ES-I3 (cell line): ENCODE measurements at regions not wholly inside any gene's neighbourhood (a gene's known extent, or its start where the extent isn't known, plus 50 kb on each side); places are given as distances from the start of the nearest gene placed in this dataset.

Experiments
- H3K36me3 ChIP-seq: 2 replicates; pipeline ENCODE4 v1.6.1; 2013; ENCODE audit warnings: mild to moderate bottlenecking, low read length, control low read depth, moderate library complexity; ENCODE audit not compliant: insufficient read depth
- H3K4me1 ChIP-seq: 2 replicates; pipeline ENCODE4 v1.6.1; 2013; ENCODE audit warnings: mild to moderate bottlenecking, control low read depth, low read length; ENCODE audit not compliant: insufficient read depth
- H3K9ac ChIP-seq: 2 replicates; pipeline ENCODE4 v1.6.1; 2013; ENCODE audit warnings: low read depth, mild to moderate bottlenecking, low read length, moderate library complexity
- H3K9me3 ChIP-seq: 2 replicates; pipeline ENCODE4 v1.6.1; 2013; ENCODE audit warnings: mild to moderate bottlenecking, low read length, moderate library complexity; ENCODE audit not compliant: control insufficient read depth, insufficient read depth

DNA sequence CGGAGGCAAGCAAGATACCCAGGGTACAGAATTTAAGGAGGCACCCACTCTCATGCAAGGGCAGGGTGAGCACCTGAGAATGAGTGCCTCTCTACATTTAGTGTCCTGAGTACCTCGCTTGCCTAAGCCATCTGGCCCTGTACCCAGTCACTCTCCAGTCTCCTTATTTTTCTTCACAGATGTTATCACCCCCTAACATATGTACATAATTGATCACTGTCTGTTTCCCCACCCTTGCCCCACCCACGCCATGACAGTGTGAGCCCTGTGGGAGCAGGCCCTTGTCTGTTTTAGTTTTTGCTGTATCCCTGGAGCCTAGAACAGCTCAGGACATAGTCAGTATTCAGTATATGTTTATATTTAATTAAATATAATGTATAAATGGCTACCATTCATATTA is 113.6 kb downstream of the SPRY1 start:
- H3K9ac ChIP-seq, result no peak overlapping the region
- H3K36me3 ChIP-seq, result no peaks in the 10 kb centered on the region
- no peaks in the 10 kb centered on the region for H3K9me3 ChIP-seq
- peaks cover 8% of the 10 kb centered on the region; the same call in 1 of the 2 replicates for H3K4me1 ChIP-seq

- Histone ChIP-seq H3K4me1 (peaks cover 8% of the 10 kb centered on the region; the same call in 1 of the 2 replicates), H3K36me3 (no peaks in the 10 kb centered on the region), H3K9me3 (no peaks in the 10 kb centered on the region), H3K9ac (no peak overlapping the region)
Measured at GRCh38 chr4:123510659-123511058, 114.1 kb downstream of the SPRY1 start.

DNA sequence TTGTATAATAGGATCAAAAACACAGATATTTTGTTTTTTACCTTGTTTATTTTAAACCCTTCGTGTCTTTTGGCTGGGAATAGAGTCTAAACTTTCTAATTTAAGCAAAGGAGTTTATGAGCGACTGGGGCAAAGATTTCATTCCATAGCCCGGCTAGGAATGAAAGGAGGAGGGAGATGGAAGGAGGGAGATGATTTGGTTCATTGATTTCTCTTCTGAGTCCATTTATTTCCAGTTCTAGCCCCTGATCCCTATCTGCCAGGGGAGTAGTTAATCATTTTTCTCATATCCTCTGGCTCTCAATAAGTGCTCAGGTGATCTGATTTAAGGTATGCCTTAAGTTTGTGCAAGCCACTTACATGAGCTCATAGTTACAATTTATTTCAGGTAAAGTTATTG is 120.0 kb downstream of the SPRY1 start:
- Histone ChIP-seq H3K36me3 (no peaks in the 10 kb centered on the region), H3K4me1 (no peaks in the 10 kb centered on the region), H3K9me3 (no peaks in the 10 kb centered on the region), H3K9ac (no peak overlapping the region)

DNA sequence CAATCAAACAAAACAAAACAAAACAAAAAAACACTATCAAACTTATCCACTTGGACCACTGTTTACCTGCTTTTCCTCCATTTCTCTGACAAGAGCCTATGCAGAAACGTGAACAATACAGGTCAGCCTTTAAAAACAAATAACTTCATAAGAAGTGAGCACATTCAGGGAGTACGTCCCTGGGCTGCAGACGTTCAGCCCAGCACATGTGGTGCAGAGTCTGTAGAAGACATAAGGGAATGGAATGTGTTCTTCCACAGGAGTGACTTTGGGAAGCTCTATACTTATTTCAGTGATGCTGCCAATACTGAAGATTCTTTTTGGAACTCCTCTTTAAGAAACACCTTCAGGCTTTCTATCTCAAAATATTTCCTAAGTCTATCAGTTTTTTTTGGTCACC is 120.6 kb downstream of the SPRY1 start:
- H3K36me3 ChIP-seq, result no peaks in the 10 kb centered on the region

DNA sequence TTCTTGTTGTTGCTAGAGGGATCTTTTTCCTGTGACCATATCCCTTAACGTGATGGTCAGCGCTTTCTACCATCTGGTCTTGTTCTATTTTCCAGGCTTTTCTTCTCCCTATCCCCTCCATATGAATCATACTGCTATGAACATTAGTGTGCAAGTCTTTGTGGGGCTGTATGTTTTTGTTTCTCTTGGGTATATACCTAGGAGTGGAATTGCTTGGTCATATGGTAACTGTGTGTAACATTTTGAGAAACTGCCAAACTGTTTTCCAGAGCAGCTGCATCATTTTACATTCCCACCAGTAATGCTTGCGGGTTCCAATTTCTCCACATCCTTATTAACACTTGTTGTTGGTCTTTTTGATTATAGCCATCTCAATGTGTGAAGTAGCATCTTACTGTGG is 121.4 kb downstream of the SPRY1 start:
- Histone ChIP-seq H3K4me1 (peaks cover 3% of the 10 kb centered on the region; the same call in 1 of the 2 replicates), H3K36me3 (no peaks in the 10 kb centered on the region), H3K9ac (no peak overlapping the region), H3K9me3 (no peaks in the 10 kb centered on the region)

More for the DNA sequence above, 120.6 kb downstream of the SPRY1 start:
- H3K9ac ChIP-seq, result no peak overlapping the region
- no peaks in the 10 kb centered on the region for H3K9me3 ChIP-seq
- peaks cover 1% of the 10 kb centered on the region; the same call in 1 of the 2 replicates for H3K4me1 ChIP-seq

DNA sequence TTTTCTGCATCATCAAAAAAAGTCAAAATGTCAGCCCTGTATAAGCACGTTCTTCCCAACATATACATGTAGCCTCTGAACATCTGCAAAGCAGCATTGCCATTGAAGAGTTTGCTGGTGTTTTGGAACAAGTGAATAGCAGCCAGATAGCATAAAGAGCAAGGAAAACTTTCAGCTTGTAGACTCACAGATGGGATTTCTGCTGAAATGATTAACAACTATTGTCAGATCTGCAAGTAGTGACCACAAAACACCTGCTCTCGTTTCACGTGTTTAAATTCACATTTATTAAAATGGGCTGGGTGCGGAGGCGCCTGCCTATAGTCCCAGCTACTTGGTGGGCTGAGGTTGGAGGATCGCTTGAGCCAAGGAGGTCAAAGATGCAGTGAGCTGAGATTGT is 123.7 kb downstream of the SPRY1 start:
- H3K4me1 ChIP-seq, result peaks cover 3% of the 10 kb centered on the region; the same call in 1 of the 2 replicates
- no peak overlapping the region for H3K9ac ChIP-seq
- H3K9me3 ChIP-seq, result no peaks in the 10 kb centered on the region
- no peaks in the 10 kb centered on the region for H3K36me3 ChIP-seq

DNA sequence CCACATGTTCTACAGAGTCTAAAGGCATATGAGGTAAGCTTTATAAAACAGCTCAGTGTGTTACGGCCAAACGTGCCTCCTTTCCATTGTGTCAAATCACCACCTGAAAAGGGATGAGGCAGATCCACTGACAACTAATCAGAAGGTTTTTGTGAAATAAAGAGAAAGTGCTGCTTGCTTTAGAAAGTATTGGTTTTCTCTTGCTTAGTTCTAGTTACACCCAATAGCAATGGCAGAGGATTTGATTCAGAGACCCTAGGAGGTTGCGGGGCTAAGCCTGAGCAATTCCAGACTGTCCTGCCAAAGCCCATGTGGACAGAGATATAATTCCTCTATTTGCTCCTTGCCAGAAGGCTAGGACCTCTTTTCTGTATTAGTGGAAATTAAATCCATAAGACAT is 125.5 kb downstream of the SPRY1 start:
- Histone ChIP-seq H3K36me3 (no peaks in the 10 kb centered on the region), H3K9ac (no peak overlapping the region), H3K9me3 (no peaks in the 10 kb centered on the region), H3K4me1 (peaks cover 3% of the 10 kb centered on the region; the same call in 1 of the 2 replicates)

GRCh38 chr4:123522646-123523045 is 126.1 kb downstream of the SPRY1 start:
- H3K4me1 ChIP-seq, result peaks cover 3% of the 10 kb centered on the region; the same call in 1 of the 2 replicates
- no peak overlapping the region for H3K9ac ChIP-seq
- H3K36me3 ChIP-seq, result no peaks in the 10 kb centered on the region
- H3K9me3 ChIP-seq, result no peaks in the 10 kb centered on the region

DNA sequence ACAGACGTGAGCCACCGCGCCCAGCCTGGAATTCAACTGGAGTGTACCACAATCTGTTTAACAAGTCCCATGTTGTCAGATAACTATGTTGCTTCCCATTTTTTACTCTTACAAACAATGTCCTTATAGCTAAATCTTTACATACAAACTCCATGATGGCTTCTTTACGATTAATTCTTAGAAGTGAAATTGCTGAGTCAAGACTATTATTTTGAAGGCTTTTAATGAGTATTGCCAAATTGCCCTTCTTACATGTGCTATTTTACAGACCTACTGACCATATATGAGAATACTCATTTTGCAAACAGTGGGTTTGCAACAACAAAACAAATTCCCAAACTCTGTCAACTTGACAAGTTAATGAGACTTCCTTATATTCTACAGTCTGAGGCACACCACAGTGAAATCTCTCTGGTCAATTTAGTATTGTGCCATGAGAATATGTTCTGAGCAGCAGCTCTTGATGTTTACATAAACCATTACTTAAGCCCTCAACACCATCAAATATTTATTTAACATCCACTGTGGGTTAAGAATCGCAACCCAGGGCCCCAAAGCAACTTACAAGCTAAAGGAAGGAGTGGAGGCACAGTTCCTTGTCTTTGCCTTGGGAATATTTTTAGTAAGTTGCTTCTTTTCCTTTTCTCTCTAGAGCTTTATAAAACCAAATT is 128.5 kb downstream of the SPRY1 start:
- Histone ChIP-seq H3K9ac (no peak overlapping the region), H3K36me3 (no peaks in the 10 kb centered on the region), H3K4me1 (peaks cover 3% of the 10 kb centered on the region; the same call in 1 of the 2 replicates), H3K9me3 (no peaks in the 10 kb centered on the region)

DNA sequence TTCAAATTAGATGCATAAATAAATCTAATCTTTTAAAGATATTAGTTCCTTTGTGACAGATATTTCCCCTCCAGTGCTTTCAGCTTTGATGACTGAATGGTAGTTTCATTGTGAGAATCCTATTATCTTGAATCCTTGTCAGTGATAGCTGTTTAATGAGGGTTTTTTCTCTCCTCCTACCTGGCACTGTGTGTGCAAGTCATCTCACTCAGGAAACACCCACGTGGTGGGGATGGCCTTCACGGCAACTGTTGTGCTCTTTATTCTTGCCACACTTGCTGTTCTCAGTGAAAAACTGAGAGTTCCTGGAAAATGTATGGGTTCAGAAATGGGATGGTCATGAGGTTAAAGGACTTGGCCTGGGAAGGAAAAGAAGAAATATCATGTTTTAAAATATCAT is 129.9 kb downstream of the SPRY1 start:
- Histone ChIP-seq H3K4me1 (peaks cover 3% of the 10 kb centered on the region; the same call in 1 of the 2 replicates), H3K9me3 (no peaks in the 10 kb centered on the region), H3K36me3 (no peaks in the 10 kb centered on the region), H3K9ac (no peak overlapping the region)

- H3K9ac ChIP-seq, result no peak overlapping the region
- no peaks in the 10 kb centered on the region for H3K36me3 ChIP-seq
- no peaks in the 10 kb centered on the region for H3K4me1 ChIP-seq
- no peaks in the 10 kb centered on the region for H3K9me3 ChIP-seq
Measured at GRCh38 chr4:123528501-123529277, 132.1 kb downstream of the SPRY1 start.

DNA sequence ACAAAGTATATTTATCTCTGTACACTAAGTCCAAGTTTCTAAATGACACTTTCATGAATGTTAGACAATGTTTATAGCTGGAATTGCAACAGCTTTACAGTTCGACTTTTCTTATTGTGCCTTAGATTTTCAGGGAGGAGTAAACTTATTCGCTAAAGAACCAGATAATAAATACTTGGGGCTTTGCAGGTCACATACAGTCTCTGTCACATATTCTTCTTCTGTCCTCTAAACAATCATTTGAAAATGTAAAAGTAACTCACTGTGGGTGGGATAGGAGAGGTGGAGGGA is 132.6 kb downstream of the SPRY1 start:
- no peaks in the 10 kb centered on the region for H3K4me1 ChIP-seq
- no peaks in the 10 kb centered on the region for H3K9me3 ChIP-seq
- no peak overlapping the region for H3K9ac ChIP-seq

GRCh38 chr4:123530357-123530756 is 133.8 kb downstream of the SPRY1 start:
- Histone ChIP-seq H3K4me1 (no peaks in the 10 kb centered on the region), H3K9me3 (no peaks in the 10 kb centered on the region), H3K36me3 (no peaks in the 10 kb centered on the region), H3K9ac (no peak overlapping the region)

More for the DNA sequence above, 132.6 kb downstream of the SPRY1 start:
- no peaks in the 10 kb centered on the region for H3K36me3 ChIP-seq

DNA sequence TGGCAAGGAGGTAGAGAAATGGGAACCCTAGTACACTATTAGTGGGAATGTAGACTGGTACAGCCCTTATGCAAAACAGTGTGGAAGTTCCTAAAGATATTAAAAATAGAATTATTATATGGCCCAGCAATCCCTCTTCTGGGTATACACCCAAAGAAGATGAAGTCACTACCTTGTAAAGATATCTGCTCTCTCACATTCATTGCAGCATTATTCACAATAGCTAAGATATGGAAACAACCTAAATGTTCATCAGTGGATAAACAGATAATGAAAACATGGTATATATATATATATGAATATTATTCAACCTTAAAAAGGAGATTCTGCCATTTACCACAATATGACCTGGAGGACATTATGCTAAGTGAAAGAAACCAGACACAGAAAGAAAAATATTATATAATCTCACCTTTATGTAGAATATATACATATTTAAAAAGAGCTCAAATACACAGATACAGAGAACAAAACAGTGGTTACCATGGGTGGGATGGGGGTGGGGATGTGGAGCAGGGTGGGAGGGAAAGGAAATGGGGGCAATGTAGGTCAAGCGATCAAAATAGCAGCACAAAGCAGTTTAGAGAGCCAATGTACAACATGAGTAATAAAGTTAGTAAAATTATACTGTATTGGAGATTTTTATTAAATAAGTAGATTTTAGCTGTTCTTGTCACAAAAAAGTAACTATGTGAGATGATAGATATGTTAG is 138.6 kb downstream of the SPRY1 start:
- Histone ChIP-seq H3K4me1 (no peaks in the 10 kb centered on the region), H3K9ac (no peak overlapping the region), H3K36me3 (no peaks in the 10 kb centered on the region), H3K9me3 (no peaks in the 10 kb centered on the region; the same call in none of the 2 replicates)
